MM.1S (cell line): ENCODE measurements at regions not wholly inside any gene's neighbourhood (a gene's known extent, or its start where the extent isn't known, plus 50 kb on each side); places are given as distances from the start of the nearest gene placed in this dataset.

Experiments
- DNase-seq: peaks from one replicate; pipeline ENCODE4 v3.0.0-alpha.2; 2015
- H2AFZ ChIP-seq: fragments of 300-600 bp; sonication (generic); 2 replicates; pipeline ENCODE4 v1.6.0; 2016; ENCODE audit warnings: antibody characterized with exemption, low read length
- H3F3A ChIP-seq: fragments of 300-600 bp; sonication (generic); 2 replicates; pipeline ENCODE4 v1.6.1; 2016; ENCODE audit warnings: mild to moderate bottlenecking, antibody characterized with exemption, low read length, moderate library complexity, mixed read lengths; ENCODE audit not compliant: insufficient read depth
- H3K27ac ChIP-seq: fragments of 300-600 bp; sonication (generic); 2 replicates; pipeline ENCODE4 v1.5.1; 2016; ENCODE audit warnings: mild to moderate bottlenecking, low read length
- H3K27me3 ChIP-seq: fragments of 300-600 bp; sonication (generic); replicated peaks from 2 replicates; pipeline ENCODE4 v1.6.0; 2016; ENCODE audit warnings: low read length; ENCODE audit not compliant: insufficient read depth
- H3K36me3 ChIP-seq: fragments of 300-600 bp; sonication (generic); replicated peaks from 2 replicates; pipeline ENCODE4 v1.6.1; 2016; ENCODE audit warnings: mild to moderate bottlenecking, low read length, mixed read lengths; ENCODE audit not compliant: insufficient read depth
- H3K4me1 ChIP-seq: fragments of 300-600 bp; sonication (generic); 2 replicates; pipeline ENCODE4 v1.6.1; 2016; ENCODE audit warnings: low read length, mixed read lengths
- H3K4me2 ChIP-seq: fragments of 300-600 bp; sonication (generic); 2 replicates; pipeline ENCODE4 v1.6.0; 2016; ENCODE audit warnings: low read depth, low read length
- H3K4me3 ChIP-seq: fragments of 300-600 bp; sonication (generic); 2 replicates; pipeline ENCODE4 v1.5.1; 2016; ENCODE audit warnings: low read length, mixed read lengths
- H3K79me2 ChIP-seq: fragments of 300-600 bp; sonication (generic); 2 replicates; pipeline ENCODE4 v1.6.1; 2016; ENCODE audit warnings: mixed run types, low read length, mixed read lengths
- H3K9ac ChIP-seq: fragments of 300-600 bp; sonication (generic); 2 replicates; pipeline ENCODE4 v1.6.1; 2016; ENCODE audit warnings: low read length, mixed read lengths
- H3K9me2 ChIP-seq: fragments of 300-600 bp; sonication (generic); replicated peaks from 2 replicates; pipeline ENCODE4 v1.6.1; 2016; ENCODE audit warnings: mild to moderate bottlenecking, low read length, mixed read lengths; ENCODE audit not compliant: insufficient read depth
- H3K9me3 ChIP-seq: fragments of 300-600 bp; sonication (generic); replicated peaks from 2 replicates; pipeline ENCODE4 v1.6.1; 2016; ENCODE audit warnings: mild to moderate bottlenecking, low read length, mixed read lengths; ENCODE audit not compliant: insufficient read depth
- H4K20me1 ChIP-seq: fragments of 300-600 bp; sonication (generic); 2 replicates; pipeline ENCODE4 v1.6.1; 2016; ENCODE audit warnings: mild to moderate bottlenecking, low read length, moderate library complexity, mixed read lengths; ENCODE audit not compliant: insufficient read depth
- EZH2 ChIP-seq: fragments of 300-600 bp; sonication (generic); optimal IDR thresholded peaks from 2 replicates; pipeline ENCODE3; 2017; ENCODE audit warnings: low read depth, mild to moderate bottlenecking, antibody characterized with exemption, low read length, mixed read lengths
- EZH2phosphoT487 ChIP-seq: fragments of 300-600 bp; sonication (generic); IDR thresholded peaks from 2 replicates; pipeline ENCODE4 v1.6.1; 2018; ENCODE audit warnings: antibody characterized with exemption, low read length
- TF ChIP-seq, protein P1 (sequence below): fragments of 300-600 bp; sonication (generic); IDR thresholded peaks from 2 replicates; pipeline ENCODE4 v1.5.1; 2016; ENCODE audit warnings: antibody characterized with exemption, low read length, mixed read lengths

DNA sequence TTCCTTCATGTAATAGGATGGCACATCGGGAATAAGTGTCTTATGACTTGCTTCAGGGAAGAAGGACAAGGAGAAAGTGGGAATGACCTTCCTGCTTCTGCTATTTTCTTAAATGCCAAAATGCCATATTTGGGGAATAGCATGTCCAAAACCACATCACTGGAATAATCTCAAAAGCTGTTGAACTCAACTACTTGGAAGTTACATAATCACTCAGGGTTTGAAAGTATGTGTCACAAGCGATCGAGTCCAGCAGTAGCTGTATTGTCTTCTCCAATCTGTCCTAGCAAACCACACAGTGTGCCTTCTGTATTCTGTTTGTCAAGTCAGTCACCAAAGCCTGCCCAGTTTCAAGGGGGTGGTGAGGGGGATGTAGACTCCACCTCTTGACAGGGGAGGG lies 58.3 kb upstream of the GADL1 start:
- Histone ChIP-seq H3K27me3 (no peaks in the 10 kb centered on the region), H3F3A (no peaks in the 10 kb centered on the region), H3K79me2 (no peaks in the 10 kb centered on the region), H2AFZ (no peak overlapping the region), H3K9me2 (no peaks in the 10 kb centered on the region), H3K4me1 (no peaks in the 10 kb centered on the region), H3K4me3 (no peak overlapping the region), H3K9ac (no peak overlapping the region), H3K27ac (no peak overlapping the region), H3K4me2 (no peak overlapping the region), H4K20me1 (no peaks in the 10 kb centered on the region), H3K36me3 (no peaks in the 10 kb centered on the region), H3K9me3 (no peaks in the 10 kb centered on the region)
- TF ChIP-seq EZH2 (no peak), EZH2phosphoT487 (no peak)
- TF ChIP-seq, protein P1, sequence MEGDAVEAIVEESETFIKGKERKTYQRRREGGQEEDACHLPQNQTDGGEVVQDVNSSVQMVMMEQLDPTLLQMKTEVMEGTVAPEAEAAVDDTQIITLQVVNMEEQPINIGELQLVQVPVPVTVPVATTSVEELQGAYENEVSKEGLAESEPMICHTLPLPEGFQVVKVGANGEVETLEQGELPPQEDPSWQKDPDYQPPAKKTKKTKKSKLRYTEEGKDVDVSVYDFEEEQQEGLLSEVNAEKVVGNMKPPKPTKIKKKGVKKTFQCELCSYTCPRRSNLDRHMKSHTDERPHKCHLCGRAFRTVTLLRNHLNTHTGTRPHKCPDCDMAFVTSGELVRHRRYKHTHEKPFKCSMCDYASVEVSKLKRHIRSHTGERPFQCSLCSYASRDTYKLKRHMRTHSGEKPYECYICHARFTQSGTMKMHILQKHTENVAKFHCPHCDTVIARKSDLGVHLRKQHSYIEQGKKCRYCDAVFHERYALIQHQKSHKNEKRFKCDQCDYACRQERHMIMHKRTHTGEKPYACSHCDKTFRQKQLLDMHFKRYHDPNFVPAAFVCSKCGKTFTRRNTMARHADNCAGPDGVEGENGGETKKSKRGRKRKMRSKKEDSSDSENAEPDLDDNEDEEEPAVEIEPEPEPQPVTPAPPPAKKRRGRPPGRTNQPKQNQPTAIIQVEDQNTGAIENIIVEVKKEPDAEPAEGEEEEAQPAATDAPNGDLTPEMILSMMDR: no peak
- no peak for DNase-seq

DNA sequence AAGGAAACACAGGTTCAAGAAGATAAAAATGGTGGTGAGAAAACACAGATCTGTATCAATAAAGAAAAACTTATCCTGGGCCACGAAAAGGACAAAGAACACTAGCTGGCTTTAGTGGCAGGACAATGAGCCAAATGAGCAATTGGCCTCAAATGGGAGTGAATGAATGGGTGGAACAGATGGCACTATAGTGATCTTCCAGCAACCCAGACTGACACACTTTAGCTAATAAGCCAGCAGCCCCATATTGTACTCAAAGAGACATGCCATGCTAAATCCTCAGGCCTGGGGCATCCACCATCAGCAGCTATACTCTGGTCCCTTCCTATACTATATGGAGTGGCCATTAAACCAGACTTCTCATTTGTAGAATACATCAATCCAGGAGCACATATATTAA lies 60.0 kb upstream of the GADL1 start:
- Histone ChIP-seq H3F3A (no peaks in the 10 kb centered on the region), H3K4me3 (no peak overlapping the region), H3K4me1 (no peaks in the 10 kb centered on the region), H3K27me3 (no peaks in the 10 kb centered on the region), H3K9ac (no peak overlapping the region), H2AFZ (no peak overlapping the region), H3K27ac (no peak overlapping the region), H4K20me1 (no peaks in the 10 kb centered on the region), H3K4me2 (no peak overlapping the region), H3K36me3 (no peaks in the 10 kb centered on the region), H3K9me3 (no peaks in the 10 kb centered on the region), H3K9me2 (no peaks in the 10 kb centered on the region), H3K79me2 (no peaks in the 10 kb centered on the region)
- no peak for DNase-seq
- TF ChIP-seq, protein P1: no peak
- TF ChIP-seq EZH2phosphoT487 (no peak), EZH2 (no peak)

DNA sequence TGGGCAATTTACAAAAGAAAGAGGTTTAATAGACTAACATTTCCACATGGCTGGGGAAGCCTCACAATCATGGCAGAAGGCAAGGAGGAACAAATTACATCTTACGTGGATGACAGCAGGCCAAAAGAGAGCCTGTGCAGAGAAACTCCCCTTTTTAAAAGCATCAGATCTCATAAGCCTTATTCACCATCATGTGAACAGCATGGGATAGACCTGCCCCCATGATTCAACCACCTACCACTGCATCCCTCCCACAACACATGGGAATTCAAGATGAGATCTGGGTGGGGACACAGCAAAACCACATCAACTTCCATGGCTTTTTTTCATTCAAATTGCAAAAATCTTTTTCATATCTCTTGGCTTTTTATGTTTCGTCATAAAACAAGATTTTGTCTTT lies 67.6 kb upstream of the GADL1 start:
- no peak overlapping the region for H2AFZ ChIP-seq
- TF ChIP-seq EZH2phosphoT487 (no peak), EZH2 (no peak)
- TF ChIP-seq, protein P1: no peak

More for the DNA sequence above, 67.6 kb upstream of the GADL1 start:
- H3K27ac ChIP-seq: no peak overlapping the region
- no peaks in the 10 kb centered on the region for H3K9me2 ChIP-seq
- H3K27me3 ChIP-seq: no peaks in the 10 kb centered on the region
- H3K4me2 ChIP-seq: no peak overlapping the region
- H3K9me3 ChIP-seq: no peaks in the 10 kb centered on the region
- H3K79me2 ChIP-seq: no peaks in the 10 kb centered on the region
- H3K4me1 ChIP-seq: peaks cover 15% of the 10 kb centered on the region
- no peaks in the 10 kb centered on the region for H3K36me3 ChIP-seq
- no peaks in the 10 kb centered on the region for H4K20me1 ChIP-seq
- no peak overlapping the region for H3K9ac ChIP-seq
- H3K4me3 ChIP-seq: no peak overlapping the region
- H3F3A ChIP-seq: peaks cover 3% of the 10 kb centered on the region; the same call in 1 of the 2 replicates
- DNase-seq: no peak
